Stimulated activated CD4-positive, alpha-beta T cell treated with anti-CD3 and anti-CD28 coated beads, Interleukin-1b, Interleukin-23, amount 100 ng/mL, for 1 hour (primary cell): ENCODE measurements at regions not wholly inside any gene's neighbourhood (a gene's known extent, or its start where the extent isn't known, plus 50 kb on each side); places are given as distances from the start of the nearest gene placed in this dataset.

ENCODE experiments used
- DNase-seq, 2 donors: peaks; one replicate each; pipeline ENCODE4 v3.0.0-alpha.2; 2020; ENCODE audit warnings: low read depth in 2 of 2

- DNase-seq: no peak
Observed at GRCh38 chr12:31868965-31869364, 90.2 kb upstream of the RESF1 start.

- no peak for DNase-seq
Observed at GRCh38 chr12:31867292-31867691, 91.9 kb upstream of the RESF1 start.

DNA sequence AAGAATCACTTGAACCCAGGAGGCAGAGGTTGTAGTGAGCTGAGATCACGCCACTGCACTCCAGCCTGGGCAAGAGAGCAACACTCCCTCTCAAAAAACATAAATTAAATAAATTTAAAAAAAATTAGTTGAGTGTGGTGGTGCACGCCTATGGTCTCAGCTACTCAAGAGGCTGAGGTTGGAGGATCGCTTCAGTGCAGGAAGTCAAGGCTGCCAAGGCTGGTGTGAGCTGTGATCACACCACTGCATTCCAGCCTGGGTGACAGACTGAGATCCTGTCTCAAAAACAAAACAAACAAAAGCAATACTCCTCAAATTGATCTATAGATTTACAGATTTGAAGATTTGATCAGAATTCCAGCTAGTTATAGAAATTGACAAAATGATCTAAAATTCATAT lies 92.7 kb upstream of the RESF1 start:
- DNase-seq: no peak

DNA sequence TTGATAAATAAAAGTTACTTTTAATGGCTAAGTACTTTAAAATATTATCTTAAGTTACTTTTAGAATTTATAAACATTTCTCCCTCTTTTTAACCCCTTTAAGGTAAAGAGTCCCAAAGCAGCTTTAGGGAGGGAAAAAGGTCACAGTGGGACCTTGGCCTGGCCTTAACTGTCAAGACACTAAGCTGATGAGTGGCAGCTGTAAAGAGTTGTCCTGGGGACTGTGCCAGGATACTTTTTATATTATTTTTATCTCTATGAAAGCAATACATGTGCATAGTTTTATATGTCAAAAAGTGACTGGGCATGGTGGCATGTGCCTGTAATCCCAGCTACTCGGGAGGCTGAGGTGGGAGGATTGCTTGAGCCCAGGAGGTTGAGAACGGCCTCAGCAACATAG lies 94.2 kb upstream of the RESF1 start:
- DNase-seq: no peak

DNA sequence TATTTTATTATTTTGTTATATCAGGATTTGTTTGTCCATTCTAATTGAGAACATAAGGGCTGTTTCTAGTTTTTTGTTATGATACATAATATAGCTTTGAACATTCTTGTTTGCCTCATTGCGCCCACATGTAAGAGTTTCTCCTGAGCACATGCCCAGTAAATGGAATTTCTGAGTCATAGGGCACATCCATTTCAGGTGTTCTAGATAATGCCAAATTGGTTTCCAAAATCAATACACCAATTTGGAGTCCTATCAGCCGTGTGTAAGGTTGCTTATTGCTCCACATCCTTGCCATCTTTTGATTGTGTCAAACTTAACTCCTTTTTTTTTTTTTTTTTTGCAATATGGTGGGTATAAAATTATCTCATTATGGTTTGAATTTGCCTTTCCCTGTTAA lies 97.9 kb upstream of the RESF1 start:
- DNase-seq: no peak

- DNase-seq: no peak
Observed at GRCh38 chr12:31860401-31860800, 98.8 kb upstream of the RESF1 start.

DNA sequence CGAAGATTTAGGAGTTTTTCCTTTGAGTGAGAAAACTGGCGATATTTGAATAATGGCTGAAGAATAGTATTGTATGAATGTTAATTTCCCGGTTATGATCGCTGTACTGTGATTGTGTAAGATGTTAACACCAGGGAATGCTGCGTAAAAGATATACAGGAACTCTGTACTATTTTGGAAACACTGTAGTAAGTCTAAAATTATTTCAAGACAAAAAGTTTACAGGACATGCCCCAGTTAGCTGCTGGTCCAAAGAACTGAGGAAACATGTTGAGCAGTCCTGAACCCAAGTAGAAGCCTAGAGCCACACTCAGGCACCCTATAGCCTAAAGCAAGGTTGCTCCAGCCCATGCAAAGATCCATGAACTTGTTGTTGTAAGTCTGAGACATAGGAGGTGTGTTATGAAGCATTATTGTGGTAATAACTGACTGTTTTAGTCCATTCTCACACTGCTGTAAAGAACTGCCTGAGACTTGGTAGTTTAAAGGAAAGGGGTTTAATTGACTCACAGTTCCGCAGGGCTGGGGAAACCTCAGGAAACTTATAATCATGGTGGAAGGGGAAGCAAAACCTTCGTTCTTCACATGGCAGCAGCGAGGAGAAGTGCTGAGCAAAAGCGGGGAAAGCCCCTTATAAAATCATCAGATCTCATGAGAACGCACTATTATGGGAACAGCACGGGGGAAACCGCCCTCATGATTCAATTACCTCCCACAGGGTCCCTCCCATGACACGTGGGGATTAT lies 99.8 kb upstream of the RESF1 start:
- DNase-seq: no peak

GRCh38 chr12:31855427-31855826 lies 103.8 kb upstream of the RESF1 start:
- DNase-seq: no peak

DNA sequence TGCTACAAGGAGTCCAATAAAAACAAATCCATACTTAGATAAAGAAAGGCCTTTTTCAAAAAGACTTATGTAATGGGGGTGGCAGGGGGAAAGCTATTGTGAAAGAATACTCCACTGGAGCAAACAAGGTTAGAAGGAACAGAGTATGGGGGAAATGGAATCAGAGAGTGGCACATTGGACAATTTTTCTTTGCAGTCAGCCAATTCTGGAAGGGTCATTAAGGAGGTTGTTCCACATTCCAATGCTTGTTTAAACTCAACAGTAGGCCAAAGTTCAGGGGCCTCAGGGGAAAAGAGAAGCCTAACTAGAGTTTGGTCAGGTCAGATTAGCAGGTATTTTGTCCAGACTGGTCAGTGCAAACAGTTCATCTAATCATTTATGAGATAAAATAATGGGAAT lies 105.2 kb upstream of the RESF1 start:
- no peak for DNase-seq

DNA sequence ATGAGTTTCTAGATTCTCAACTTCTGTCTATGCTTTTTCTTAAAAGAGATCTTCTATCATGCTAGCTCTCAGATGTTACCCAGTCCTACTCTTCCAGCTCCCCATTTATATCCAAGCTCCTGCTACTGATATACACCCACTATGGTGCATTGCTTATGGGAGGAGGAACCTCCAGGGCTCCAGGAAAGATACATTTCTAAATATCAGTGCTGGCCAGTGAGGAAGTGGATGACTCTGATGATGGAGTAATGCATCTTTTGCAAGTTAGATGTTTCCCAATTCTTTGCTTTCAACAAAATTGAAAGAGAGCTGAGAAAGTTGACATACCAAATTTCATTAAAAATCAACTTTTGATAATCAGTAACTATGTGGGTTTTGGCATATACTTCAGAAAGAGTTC lies 105.7 kb upstream of the RESF1 start:
- DNase-seq: no peak

DNA sequence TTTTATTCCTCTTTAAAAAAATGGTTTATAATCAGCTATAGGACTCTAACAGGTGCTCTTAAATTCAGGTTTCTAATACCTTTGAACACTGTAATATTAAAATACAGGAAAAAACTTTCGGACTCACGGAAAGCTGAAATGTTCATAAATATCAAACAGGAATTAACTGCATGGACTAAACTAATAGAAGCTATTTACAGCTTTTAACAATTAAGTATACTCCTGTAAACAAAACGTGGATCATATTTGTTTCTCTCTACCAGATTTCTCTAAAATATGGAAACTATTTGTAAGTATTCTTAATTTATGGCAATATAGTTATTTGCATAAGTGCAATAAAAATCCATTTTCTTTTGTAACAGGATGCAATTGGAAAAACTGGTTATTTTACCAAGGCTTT lies 108.9 kb upstream of the RESF1 start:
- DNase-seq: no peak

- no peak for DNase-seq
Observed at GRCh38 chr12:31849090-31849687, 110.0 kb upstream of the RESF1 start.

DNA sequence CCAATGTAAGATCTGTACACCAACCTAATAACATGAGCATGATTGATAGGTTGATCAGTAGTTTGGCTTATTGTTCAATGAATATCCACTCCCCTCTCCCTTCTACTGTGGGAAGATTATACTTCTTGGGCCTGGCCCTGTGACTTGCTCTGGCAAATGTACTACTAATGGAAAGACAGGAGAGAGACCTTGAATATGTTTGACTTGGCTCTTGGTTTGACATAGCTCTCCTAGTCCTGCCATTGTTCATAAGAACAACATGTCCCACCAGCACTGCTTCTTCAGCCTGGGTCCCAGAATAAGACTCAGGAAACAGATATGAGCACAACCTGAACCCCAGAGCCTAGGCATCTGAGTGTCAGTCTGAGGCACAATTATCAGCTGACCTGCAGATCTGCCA lies 112.8 kb upstream of the RESF1 start:
- no peak for DNase-seq

GRCh38 chr12:31845613-31846322 lies 113.4 kb upstream of the RESF1 start:
- DNase-seq: no peak

DNA sequence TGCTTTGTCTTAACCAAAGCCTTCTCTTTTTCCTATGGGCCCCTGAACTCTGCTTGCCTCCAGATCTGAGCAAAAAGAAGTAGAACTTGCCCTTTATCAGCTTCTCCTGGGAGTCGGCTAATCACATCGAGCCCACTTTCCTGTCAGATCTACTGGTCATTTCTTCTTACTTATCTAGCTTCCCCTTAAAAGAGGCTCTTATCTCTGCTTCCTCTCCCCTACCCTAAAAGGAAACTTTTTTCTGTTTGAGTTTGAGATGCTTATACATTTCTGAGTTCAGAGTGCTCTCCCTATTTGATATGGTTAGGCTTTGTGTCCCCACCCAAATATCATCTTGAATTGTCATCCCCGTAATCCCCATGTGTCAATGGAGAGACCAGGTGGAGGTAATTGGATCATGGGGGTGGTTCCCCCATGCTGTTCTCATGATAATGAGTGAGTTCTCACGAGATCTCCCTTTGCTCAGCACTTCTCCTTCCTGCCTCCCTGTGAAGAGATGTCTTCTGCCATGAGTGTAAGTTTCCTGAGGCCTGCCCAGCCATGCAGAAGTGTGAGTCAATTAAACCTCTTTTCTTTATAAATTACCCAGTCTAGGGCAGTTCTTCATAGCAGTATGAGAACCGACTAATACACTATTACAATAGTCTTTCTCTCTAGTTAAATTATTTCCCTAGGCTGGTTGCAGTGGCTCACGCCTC lies 114.7 kb upstream of the AMN1 start:
- no peak for DNase-seq

GRCh38 chr12:31837913-31838312 lies 109.1 kb upstream of the AMN1 start:
- no peak for DNase-seq

DNA sequence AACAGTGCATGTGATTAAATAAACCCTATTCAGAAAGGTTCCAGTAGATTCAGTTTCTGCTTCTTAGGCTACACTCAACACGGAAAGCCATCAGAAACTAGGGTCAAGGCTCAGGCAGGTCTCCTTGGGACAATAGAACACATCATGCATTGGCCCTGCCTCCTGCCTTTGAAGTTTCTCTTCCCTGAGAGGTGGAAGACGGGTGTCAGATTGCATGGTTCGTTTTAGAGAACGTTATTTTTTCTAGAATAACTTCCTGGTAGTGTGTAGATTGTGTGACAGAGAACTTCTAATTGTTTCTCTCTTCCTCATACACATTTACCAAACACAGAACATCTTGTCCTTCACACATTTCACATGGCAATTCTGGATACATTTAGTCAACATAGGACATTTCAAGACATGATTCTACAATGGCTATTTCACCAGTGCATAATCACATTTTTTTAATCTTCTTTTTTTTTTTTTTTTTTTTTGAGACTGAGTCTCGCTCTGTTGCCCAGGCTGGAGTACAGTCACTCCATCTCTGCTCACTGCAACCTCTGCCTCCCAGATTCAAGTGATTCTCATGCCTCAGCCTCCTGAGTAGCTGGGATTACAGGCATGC lies 106.6 kb upstream of the AMN1 start:
- no peak for DNase-seq

GRCh38 chr12:31834150-31834549 lies 105.3 kb upstream of the AMN1 start:
- no peak for DNase-seq

- DNase-seq: no peak
Observed at GRCh38 chr12:31832740-31833729, 104.2 kb upstream of the AMN1 start.

- DNase-seq: no peak
Observed at GRCh38 chr12:31828071-31828470, 99.2 kb upstream of the AMN1 start.

DNA sequence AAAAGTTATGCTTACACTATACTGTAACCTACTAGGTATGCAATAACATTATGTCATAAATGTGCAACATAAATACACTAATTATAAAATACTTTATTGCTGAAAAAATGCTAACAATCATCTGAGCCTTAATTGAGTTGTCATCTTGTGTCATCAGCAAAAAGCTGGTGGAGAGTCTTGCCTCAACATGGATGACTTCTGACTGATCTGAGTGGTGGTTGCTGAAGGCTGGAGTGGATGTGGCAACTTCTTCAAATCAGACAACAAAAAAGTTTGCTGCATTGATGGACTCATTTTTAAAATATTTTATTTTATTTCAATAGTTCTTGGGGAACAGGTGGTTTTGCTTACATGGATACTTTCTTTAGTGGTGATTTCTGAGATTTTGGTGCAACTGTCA lies 93.9 kb upstream of the AMN1 start:
- no peak for DNase-seq
